GM12878 (cell line): ENCODE measurements at regions not wholly inside any gene's neighbourhood (a gene's known extent, or its start where the extent isn't known, plus 50 kb on each side); places are given as distances from the start of the nearest gene placed in this dataset.

ENCODE experiments used
- ATAC-seq: fragments of 200-7000 bp; cut with Tn5 transposase; 3 replicates; pipeline ENCODE4 v1.9.1; 2020; ENCODE audit warnings: mild to moderate bottlenecking, moderate library complexity
- BruUV-seq: library from RNA; stranded (reverse); fragments of 400-500 nt; replicated peaks from 2 replicates; lab custom pipeline; 2021; lab: Mats Ljungman, UMichigan
- CTCF ChIA-PET: fragments of 300-600 bp; sonication (Branson Sonifier 250); formaldehyde crosslinking; extraction: SDS; loops from one replicate; lab custom pipeline; 2021; ENCODE audit warnings: inconsistent platforms; lab: Yijun Ruan, JAX
- POLR2A ChIA-PET: fragments of 350-600 bp; formaldehyde crosslinking; extraction: SDS; loops from one replicate; lab custom pipeline; 2021; ENCODE audit warnings: inconsistent platforms; lab: Charles Lee
- RAD21 ChIA-PET: fragments of 300-600 bp; sonication (Branson Sonifier 250); formaldehyde crosslinking; loops from one replicate; lab custom pipeline; 2023; ENCODE audit warnings: antibody characterized with exemption; ENCODE audit not compliant: unreplicated experiment; lab: Charles Lee
- SMC1A ChIA-PET: fragments of 300-600 bp; sonication (Branson Sonifier 250); formaldehyde crosslinking; loops from one replicate; lab custom pipeline; 2023; ENCODE audit not compliant: unreplicated experiment, uncharacterized antibody; lab: Charles Lee
- DNase-seq: peaks from one replicate; pipeline ENCODE4 v3.0.0-alpha.2; 2011; ENCODE audit warnings: low read depth, low spot score
- FAIRE-seq: peaks from 3 replicates; lab custom pipeline; 2011; peaks lifted over from hg19 to GRCh38; lab: Jason Lieb, UNC
- H2AFZ ChIP-seq: 2 replicates; pipeline ENCODE4 v1.6.0; 2011; ENCODE audit warnings: low read depth, low read length, control low read depth; ENCODE audit not compliant: control insufficient read depth
- H3K27ac ChIP-seq: 2 replicates; pipeline ENCODE4 v1.5.1; 2011; ENCODE audit warnings: control low read depth; ENCODE audit not compliant: control insufficient read depth, insufficient read depth
- H3K27me3 ChIP-seq, 2 experiments: replicated peaks in 1 of 2; 2 replicates each; pipeline versions ENCODE4 v1.6.0 to v1.6.1; 2011; ENCODE audit warnings: low read length in 1 of 2; ENCODE audit not compliant: control insufficient read depth in 2 of 2, insufficient read depth in 2 of 2
- H3K36me3 ChIP-seq, 2 experiments: 2 replicates each; pipeline ENCODE4 v1.5.1; 2011; ENCODE audit warnings: low read length in 1 of 2; ENCODE audit not compliant: control insufficient read depth in 2 of 2, insufficient read depth in 2 of 2
- H3K4me1 ChIP-seq: 2 replicates; pipeline ENCODE4 v1.6.1; 2011; ENCODE audit warnings: mild to moderate bottlenecking, low read length, moderate library complexity, mixed read lengths; ENCODE audit not compliant: control insufficient read depth, insufficient read depth
- H3K4me2 ChIP-seq: 2 replicates; pipeline ENCODE4 v1.6.0; 2011; ENCODE audit warnings: control low read depth; ENCODE audit not compliant: control insufficient read depth, insufficient read depth
- H3K4me3 ChIP-seq: fragments of 200-600 bp; sonication (generic); 2 replicates; pipeline ENCODE4 v1.5.1; 2016
- H3K79me2 ChIP-seq: 2 replicates; pipeline ENCODE4 v1.6.0; 2011; ENCODE audit warnings: low read length; ENCODE audit not compliant: control insufficient read depth, insufficient read depth
- H3K9ac ChIP-seq: 2 replicates; pipeline ENCODE4 v1.8.0; 2011; ENCODE audit warnings: low read length, control low read depth, mixed read lengths; ENCODE audit not compliant: control insufficient read depth, insufficient read depth
- H3K9me3 ChIP-seq: replicated peaks from 3 replicates; pipeline ENCODE4 v1.5.1; 2011; ENCODE audit warnings: mild to moderate bottlenecking, low read length; ENCODE audit not compliant: control insufficient read depth, insufficient read depth
- H4K20me1 ChIP-seq: 2 replicates; pipeline ENCODE4 v1.6.0; 2011; ENCODE audit not compliant: control insufficient read depth, insufficient read depth
- EGR1 ChIP-seq, 2 experiments: IDR thresholded peaks; 1 replicate in 1 of 2; 2 replicates in 1 of 2; pipeline ENCODE4 v1.6.1; 2011 to 2012; ENCODE audit warnings: low read depth in 2 of 2, low read length in 2 of 2, borderline replicate concordance in 1 of 2, mild to moderate bottlenecking in 1 of 2, moderate library complexity in 1 of 2
- HCFC1 ChIP-seq: fragments of 150-350 bp; IDR thresholded peaks from 2 replicates; pipeline ENCODE4 v1.6.1; 2014; ENCODE audit warnings: low read length
- MEF2A ChIP-seq: IDR thresholded peaks from 2 replicates; pipeline ENCODE4 v1.6.1; 2011; ENCODE audit warnings: low read depth, mild to moderate bottlenecking, low read length, moderate library complexity; ENCODE audit not compliant: insufficient read depth
- MTA2 ChIP-seq: fragments of 450-650 bp; IDR thresholded peaks from 2 replicates; pipeline ENCODE4 v1.6.1; 2016; ENCODE audit warnings: low read depth, mild to moderate bottlenecking, moderate library complexity
- MYB ChIP-seq: fragments of 150-350 bp; IDR thresholded peaks from 2 replicates; pipeline ENCODE4 v1.6.1; 2014; ENCODE audit warnings: mild to moderate bottlenecking, low read depth, low read length, borderline replicate concordance
- NRF1 ChIP-seq: conservative IDR thresholded peaks from 2 replicates; pipeline ENCODE4 v1.6.1; 2011; ENCODE audit warnings: mild to moderate bottlenecking, low read depth, low read length, improper control_type of control experiment
- PAX8 ChIP-seq: fragments of 450-650 bp; IDR thresholded peaks from 2 replicates; pipeline ENCODE4 v1.6.1; 2017; ENCODE audit warnings: mild to moderate bottlenecking, moderate library complexity
- RUNX3 ChIP-seq: IDR thresholded peaks from 2 replicates; pipeline ENCODE4 v1.6.1; 2012; ENCODE audit warnings: low read length, inconsistent platforms
- SP1 ChIP-seq: IDR thresholded peaks from one replicate; pipeline ENCODE4 v1.6.1; 2011; ENCODE audit warnings: low read depth, low read length
- TBL1XR1 ChIP-seq: IDR thresholded peaks from 2 replicates; pipeline ENCODE4 v1.6.1; 2012; ENCODE audit warnings: low read depth, low read length, improper control_type of control experiment
- ZNF24 ChIP-seq: fragments of 450-650 bp; IDR thresholded peaks from 2 replicates; pipeline ENCODE4 v1.6.1; 2017; ENCODE audit warnings: antibody characterized with exemption, mild to moderate bottlenecking
- WGBS: methylation state at CpG from one replicate; pipeline ENCODE4 v1.1.6; 2016; ENCODE audit warnings: low lambda C conversion rate; ENCODE audit not compliant: insufficient replicate concordance, insufficient coverage; ENCODE audit errors: missing lambda C conversion rate; 5-methylcytosine and 5-hydroxymethylcytosine counted together
- in situ Hi-C: fragments of 300-500 bp; cut with MboI; formaldehyde crosslinking; loops from 9 replicates; pipeline ENCODE4 v1.14.3; 2018; ENCODE audit warnings: mixed read lengths
- intact Hi-C: fragments of 100-400 bp; cut with micrococcal nuclease; formaldehyde crosslinking; loops from one replicate; pipeline ENCODE4 v1.14.2; 2022; ENCODE audit not compliant: unreplicated experiment

- peak; percentile 40 for ATAC-seq
- H3K4me2 ChIP-seq, result no peak overlapping the region
- peaks cover 2 to 10% of the 10 kb centered on the region in 2 experiments; a peak in 3 of 4 replicates for H3K36me3 ChIP-seq
- 0% methylated on average over 1 of the region's 1 CpG for WGBS
- ChIA-PET CTCF (no interaction called here), SMC1A (interaction anchor here (1.1 to 2.6 kb wide), 5 partner anchors 9 to 146 kb away, joined by 3 to 9 read pairs (median 5); no protein-coding TSS in a partner anchor), RAD21 (interaction anchor here (1.2 kb wide), 1 partner anchor 9 kb away, joined by 3 read pairs; no protein-coding TSS in a partner anchor), POLR2A (no interaction called here)
- H3K27me3 ChIP-seq, result no peaks in the 10 kb centered on the region
- in situ Hi-C loops (no loop called here), intact Hi-C loops (no loop called here)
- no peak overlapping the region for H3K4me3 ChIP-seq
- TF ChIP-seq ZNF24, result no peak
- peak; percentile 41; the same call in 1 of the 2 replicates for TF ChIP-seq RUNX3
- TF ChIP-seq HCFC1, result no peak
- no peak for TF ChIP-seq NRF1
- TF ChIP-seq TBL1XR1, result no peak
- no peak for TF ChIP-seq SP1
- no peak for TF ChIP-seq EGR1 (IDR thresholded peaks at IDR 0.05; ENCODE audit: borderline replicate concordance in 1 of 2, low read depth in 2 of 2, low read length in 2 of 2)
- TF ChIP-seq MYB, result no peak
- no peak for TF ChIP-seq MTA2
- TF ChIP-seq PAX8, result no peak
- 0 out of 2 replicates have a peak, but pooled peaks have one; percentile 23 for TF ChIP-seq MEF2A
- no peaks in the 10 kb centered on the region; the same call in 1 of the 3 replicates for H3K9me3 ChIP-seq
- no peak overlapping the region for H2AFZ ChIP-seq
- no peaks in the 10 kb centered on the region for H4K20me1 ChIP-seq
- FAIRE-seq, result no peak
- H3K9ac ChIP-seq, result no peak overlapping the region
- BruUV-seq, result no TSS peak
- no peak overlapping the region for H3K27ac ChIP-seq
- H3K79me2 ChIP-seq, result no peaks in the 10 kb centered on the region
- no peak for DNase-seq
- H3K4me1 ChIP-seq, result no peaks in the 10 kb centered on the region
Measured at GRCh38 chr2:196225213-196225612, 53.8 kb upstream of the STK17B start.
